EL (cell line): ENCODE measurements at regions not wholly inside any gene's neighbourhood (a gene's known extent, or its start where the extent isn't known, plus 50 kb on each side); places are given as distances from the start of the nearest gene placed in this dataset.
"Not testable (repeated sequence)": the region's sequence is repeated elsewhere in the genome, so short reads cannot be mapped to it uniquely, and the experiment has no call there.

Experiments used
- DNase-seq: peaks from one replicate; pipeline ENCODE4 v3.0.0-alpha.2; 2016

GRCh38 chr1:223001653-223002634 is 141.1 kb downstream of the TLR5 start:
- DNase-seq, result no peak

GRCh38 chr1:223003549-223003948 is 139.5 kb downstream of the TLR5 start:
- no peak for DNase-seq

GRCh38 chr1:223006371-223006770 is 136.7 kb downstream of the TLR5 start:
- no peak for DNase-seq

DNA sequence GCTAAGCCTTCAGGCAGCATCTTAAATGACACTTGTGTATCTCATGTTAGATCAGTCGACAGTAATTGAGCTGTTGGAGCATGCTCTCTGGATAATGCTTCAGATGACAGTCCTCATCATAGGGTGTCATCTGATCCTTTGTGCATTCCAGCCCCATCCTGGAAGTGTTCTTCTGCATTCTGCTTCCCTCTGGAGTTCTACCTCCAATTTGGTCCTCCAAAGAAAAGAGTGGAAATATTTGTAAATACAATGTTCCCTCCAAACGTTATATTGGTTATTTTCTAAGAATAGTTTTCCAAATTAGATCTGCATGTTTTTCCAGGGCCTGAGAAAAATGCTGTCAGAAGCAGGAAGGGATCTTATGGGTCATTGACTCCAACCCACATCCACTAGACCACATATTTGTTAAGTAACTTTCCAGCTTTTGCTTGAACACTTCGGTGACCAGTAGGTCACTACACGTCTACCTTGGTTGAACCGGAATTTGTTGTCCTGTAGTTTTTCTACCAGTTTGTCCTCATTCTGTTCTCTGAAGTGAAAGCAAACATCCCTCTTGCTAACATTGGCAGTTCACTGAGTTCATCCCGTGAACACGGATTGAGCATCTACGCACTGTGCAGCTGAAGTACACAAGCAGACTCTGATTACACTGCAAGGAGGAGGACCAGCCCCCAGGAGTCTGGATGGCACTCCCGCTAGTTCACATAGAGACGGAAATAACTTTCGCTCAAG is 136.0 kb downstream of the TLR5 start:
- no peak for DNase-seq

- DNase-seq, result no peak
Measured at GRCh38 chr1:223007935-223008334, 135.1 kb downstream of the TLR5 start.

DNA sequence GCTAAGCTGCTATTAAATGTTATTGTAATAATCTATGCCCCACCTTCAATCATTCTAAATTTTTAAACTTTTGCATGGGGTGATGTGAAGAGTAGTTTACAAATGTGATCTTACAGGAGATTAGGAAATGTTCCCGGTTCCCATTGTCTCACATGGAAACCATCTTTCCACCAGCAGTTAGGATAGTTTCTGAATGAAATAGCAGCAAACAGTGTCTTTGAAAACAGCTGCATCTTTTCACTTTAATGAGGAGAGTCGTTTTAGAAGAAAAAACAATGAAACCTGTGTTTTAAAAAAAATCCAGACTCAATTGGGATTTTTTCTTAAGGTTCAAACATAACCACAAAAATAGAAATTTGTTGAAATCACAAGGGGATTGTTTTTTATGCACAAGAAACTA is 134.2 kb downstream of the TLR5 start:
- DNase-seq, result no peak

DNA sequence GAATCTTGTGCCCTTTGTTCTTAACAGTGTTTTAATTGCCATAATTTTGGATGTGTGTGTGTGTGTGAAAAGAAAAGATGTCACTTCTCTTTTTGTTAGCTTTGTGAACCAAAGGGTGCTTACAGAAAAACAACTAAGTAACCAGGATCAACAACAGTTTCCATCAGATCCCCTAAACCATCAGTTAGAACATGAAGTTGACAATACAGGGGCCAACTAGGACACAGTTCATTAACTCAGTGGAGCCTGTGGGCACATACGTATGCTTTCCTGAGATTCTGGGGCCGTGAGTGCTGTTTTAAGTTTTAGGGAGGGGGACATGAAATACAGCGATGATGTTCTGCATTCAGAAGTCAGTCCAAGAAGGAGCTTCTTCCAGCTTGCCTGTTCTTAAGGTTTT is 133.6 kb downstream of the TLR5 start:
- no peak for DNase-seq

GRCh38 chr1:223010582-223011504 is 132.2 kb downstream of the TLR5 start:
- DNase-seq, result no peak

DNA sequence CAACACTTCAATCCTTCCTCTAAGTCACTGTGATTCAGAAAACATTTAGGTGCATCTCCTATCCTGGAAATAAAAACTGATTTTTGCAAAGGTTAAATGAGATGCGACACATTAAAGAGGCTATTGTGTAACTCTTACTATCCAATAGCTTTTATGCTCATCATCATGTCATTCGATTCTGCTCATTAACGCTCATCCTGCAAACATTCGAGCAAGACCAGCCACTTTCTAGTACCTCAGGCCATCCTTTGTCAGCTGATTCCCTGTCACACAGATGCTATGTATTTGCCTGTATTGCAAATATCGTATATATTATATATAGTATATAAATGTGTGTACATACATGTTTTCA is 131.6 kb downstream of the TLR5 start:
- no peak for DNase-seq

DNA sequence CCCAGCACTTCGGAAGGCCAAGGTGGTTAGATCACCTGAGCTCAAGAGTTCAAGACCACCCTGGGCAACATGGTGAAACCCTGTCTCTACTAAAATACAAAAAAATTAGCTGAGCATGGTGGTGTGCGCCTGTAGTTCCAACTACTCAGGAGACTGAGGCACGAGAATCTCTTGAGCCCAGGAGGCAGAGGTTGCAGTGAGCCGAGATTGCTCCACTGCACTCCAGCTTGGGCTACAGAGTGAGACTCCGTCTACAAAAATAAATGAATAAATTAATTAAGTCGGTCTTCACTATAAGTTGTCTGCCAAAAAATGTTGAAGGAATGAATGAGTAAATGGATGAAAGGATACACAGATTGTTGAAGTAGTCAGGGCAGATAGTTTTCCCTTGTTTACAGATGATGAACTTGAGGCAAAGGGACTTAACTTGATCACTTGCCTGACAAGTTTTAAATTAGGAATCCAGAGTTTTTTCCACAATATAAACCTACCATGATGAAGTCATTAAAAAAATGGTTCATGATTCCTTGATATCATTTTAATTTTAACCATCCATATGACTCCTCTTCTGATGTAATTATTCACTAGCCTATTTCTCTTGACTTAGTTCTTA is 130.8 kb downstream of the TLR5 start:
- no peak for DNase-seq

DNA sequence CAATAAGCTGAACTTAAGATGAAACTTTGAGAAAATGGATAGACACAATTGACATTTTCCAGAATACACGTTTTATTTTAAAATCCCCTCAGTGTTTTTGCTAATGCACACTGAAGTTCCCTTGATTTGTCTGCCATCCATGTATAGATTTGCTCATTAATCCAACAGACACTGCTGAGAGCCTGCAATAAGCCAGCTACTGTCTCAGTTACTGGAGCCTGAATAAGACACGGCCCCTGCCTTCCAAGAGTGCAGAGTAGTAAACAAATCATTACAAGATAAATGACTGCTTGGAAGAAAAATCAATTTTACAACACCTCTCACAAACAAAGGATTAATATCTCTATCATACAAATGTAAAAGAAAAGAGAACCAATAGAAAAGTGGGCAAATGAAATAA is 130.1 kb downstream of the TLR5 start:
- DNase-seq, result no peak

- no peak for DNase-seq
Measured at GRCh38 chr1:223014142-223014873, 128.7 kb downstream of the TLR5 start.

- DNase-seq, result no peak
Measured at GRCh38 chr1:223016381-223016780, 126.7 kb downstream of the TLR5 start.

GRCh38 chr1:223016890-223017289 is 126.2 kb downstream of the TLR5 start:
- DNase-seq, result no peak

GRCh38 chr1:223017291-223017690 is 125.8 kb downstream of the TLR5 start:
- DNase-seq, result no peak

DNA sequence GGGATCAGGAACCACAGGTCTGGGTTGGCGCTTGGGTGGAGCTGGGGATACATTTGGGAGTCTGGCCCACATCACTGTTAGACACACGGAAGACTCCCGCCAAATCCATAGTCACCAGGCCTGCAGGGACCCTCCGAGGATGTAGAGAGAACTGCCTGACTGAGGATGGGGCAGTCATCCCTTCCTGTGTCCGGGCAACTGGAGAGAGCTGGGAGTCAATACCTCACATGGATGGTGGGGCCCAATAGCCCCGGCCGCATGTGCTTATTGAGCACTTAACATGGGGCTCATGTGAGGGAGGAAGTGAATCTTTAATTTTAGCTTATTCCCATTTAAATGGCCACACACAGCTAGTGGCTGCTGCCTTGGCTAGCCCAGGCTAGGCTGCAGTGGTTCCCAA is 124.5 kb downstream of the TLR5 start:
- no peak for DNase-seq

DNA sequence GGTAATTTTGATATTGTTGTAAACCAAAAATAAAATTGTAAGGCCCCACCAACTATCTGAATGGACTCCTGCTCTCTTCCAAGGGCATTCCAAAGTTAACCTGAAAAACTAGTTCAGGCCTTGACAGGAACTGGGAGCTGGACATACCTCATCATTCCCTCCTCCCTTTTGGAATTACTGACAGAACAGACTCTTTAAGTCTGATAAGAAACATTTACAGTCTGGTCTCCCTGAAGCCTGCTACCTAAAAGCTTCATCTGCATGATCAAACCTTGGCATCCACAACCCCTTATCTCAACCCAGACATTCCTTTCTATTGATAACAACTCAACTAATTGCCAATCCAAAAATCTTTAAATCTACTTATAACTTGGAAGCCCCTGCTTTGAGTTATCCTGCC is 123.8 kb downstream of the TLR5 start:
- no peak for DNase-seq

- DNase-seq, result no peak
Measured at GRCh38 chr1:223020770-223021169, 122.3 kb downstream of the TLR5 start.

DNA sequence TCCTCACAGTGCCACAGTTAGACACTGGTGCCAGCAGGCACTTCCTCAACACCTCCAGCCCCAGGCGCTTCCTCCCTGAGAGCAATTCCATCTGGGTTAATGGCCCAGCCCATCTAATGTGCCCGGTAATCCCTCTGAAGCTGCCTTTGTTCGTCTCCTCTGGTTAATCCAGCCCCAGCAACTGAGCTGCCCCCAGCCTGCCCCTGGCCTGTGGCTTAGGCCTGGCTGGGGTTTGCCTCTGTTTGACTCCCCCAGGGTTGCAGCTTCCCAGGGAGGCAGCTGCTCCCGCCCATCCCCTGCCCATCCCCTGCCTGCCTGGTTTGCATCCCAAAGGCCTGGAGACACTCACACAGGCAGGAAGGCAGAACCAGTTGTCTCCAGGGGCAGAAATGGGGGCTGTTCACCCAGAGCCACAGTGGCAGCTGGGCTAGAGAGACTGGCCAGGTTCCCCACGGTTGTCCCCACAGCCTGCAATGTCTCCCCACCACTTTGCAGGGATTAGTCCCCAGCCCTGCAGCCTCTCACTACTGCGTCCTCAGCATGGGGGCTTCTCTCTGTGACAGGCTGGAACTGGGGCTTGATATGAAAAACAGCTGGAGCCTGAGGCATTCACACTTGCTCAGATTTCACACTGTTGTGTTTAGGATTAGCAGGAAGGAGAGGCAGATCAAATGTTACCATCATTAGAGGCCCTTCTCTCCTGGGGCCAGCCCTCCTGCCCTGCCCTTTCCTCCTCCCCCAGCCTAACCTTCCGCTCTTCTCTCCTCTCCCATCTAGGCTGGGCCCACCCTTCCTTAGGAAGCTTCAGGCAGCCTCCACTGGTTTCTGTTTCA is 120.2 kb downstream of the TLR5 start:
- DNase-seq, result no peak

- no peak for DNase-seq
Measured at GRCh38 chr1:223023863-223024262, 119.2 kb downstream of the TLR5 start.

DNA sequence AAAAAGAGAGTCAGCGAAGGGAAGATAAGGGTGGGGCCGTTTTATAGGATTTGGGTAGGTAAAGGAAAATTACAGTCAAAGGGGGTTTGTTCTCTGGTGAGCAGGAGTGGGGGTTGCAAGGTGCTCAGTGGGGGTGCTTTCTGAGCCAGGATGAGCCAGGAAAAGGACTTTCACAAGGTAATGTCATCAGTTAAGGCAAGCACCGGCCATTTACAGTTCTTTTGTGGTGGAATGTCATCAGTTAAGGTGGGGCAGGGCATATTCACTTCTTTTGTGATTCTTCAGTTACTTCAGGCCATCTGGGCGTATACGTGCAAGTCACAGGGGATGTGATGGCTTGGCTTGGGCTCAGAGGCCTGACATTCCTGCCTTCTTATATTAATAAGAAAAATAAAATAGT is 118.6 kb downstream of the TLR5 start:
- DNase-seq, result not testable (repeated sequence)
